Stimulated activated CD4-positive, alpha-beta T cell treated with anti-CD3 and anti-CD28 coated beads, Interleukin-4, amount 100 ng/mL, for 4 hours (primary cell): ENCODE measurements at regions not wholly inside any gene's neighbourhood (a gene's known extent, or its start where the extent isn't known, plus 50 kb on each side); places are given as distances from the start of the nearest gene placed in this dataset.

ENCODE experiments used
- DNase-seq, 2 experiments: peaks; one replicate each; pipeline ENCODE4 v3.0.0-alpha.2; 2020

- DNase-seq = no peak
Measured at GRCh38 chr2:198483051-198483450, 678.7 kb downstream of the PLCL1 start.

DNA sequence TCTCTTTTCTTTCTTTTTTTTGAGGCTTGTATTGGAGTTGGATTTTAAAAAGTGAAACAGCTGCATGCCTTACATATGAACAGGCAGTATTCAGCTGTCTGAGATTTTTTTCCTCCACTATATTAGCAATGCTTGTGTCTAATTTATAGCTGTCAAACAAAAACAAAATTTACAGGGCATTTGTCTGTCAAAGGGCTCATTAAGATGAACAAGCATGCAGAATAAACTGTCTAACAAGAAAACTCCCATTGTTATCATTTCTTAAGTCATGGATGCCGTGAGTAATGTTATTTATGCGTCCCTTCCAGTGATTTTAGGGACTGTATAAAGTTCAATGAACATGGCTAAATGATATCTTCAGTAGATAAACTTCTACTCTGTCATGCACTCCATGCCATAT, 674.7 kb downstream of the PLCL1 start:
- DNase-seq = no peak

DNA sequence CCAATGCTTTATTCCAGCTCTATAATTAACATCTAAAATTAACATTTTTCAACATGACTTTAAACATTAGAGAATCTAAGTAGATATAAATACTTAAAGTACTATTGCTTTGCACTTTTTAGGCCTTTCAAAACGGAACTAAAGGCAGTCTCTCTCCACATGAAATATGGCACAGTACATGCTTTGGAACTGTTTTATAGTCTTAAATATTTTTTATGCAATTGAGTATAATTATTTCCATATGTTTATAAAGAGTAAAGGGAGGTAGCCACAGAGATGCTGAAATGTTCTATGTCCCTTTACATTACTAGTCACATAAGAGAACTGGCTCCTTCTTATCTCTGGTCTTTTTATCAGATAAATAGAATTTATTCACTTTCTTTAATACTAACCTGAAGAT, 674.0 kb downstream of the PLCL1 start:
- DNase-seq = no peak

GRCh38 chr2:198476007-198476406, 671.6 kb downstream of the PLCL1 start:
- DNase-seq = no peak

DNA sequence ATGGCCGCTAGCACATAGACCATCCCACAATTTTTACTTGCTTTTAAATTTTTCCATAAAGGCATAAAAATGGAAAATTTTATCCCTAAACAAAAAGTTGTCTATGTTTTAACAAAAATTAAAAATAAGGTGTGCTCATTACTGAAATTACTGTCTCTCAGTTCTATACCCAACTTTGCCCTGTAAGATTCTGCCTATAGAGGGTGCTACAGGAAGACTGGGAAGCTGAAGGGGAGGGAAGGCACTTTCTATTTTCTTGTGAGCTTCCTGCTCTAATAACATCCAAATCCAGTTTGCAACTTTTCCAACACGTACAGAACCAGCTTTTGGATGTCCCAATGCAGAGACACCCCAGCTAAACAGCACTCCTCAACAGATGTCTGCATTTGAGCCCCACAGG, 666.9 kb downstream of the PLCL1 start:
- DNase-seq = no peak

DNA sequence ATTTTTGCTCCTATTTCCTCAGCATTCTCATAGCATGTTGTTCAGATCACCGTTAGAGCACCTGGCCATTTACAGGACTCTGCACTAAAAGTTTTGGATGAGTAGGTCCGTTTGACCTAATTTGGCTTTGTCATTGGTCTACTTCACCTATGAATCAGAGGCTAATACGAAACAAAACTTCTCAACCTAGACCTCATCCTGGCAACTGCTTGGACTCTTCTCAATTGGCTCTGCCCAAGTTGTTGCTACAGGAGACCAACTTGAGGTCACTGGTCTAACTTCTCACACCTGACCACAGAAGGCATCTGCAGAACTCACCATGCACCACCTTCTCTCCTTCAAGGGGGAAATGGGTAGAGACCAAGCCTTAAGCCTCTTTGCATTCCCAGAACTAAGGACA, 663.7 kb downstream of the PLCL1 start:
- no peak for DNase-seq

GRCh38 chr2:198465970-198466369, 661.6 kb downstream of the PLCL1 start:
- no peak for DNase-seq

- no peak for DNase-seq
Measured at GRCh38 chr2:198456418-198456817, 652.0 kb downstream of the PLCL1 start.

GRCh38 chr2:198453866-198454265, 649.5 kb downstream of the PLCL1 start:
- no peak for DNase-seq

DNA sequence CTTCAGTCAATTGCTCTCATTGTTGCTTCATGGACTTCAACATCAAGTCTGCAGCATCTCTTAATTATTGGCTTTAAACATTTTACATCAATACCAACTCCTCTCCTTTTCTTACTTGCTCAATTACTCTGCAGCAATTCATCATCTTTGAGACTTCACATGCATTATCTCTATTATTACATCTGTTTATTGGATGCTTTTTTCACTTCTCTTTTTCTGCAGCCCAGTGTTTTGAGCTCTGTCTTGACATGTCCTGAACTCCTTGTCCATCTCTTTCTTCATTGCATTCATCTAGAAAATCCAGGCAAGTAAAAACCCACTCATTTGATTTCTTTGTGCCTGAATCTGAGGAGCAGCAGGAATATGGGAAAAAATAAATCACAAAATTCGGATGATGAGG, 647.9 kb downstream of the PLCL1 start:
- DNase-seq = no peak

DNA sequence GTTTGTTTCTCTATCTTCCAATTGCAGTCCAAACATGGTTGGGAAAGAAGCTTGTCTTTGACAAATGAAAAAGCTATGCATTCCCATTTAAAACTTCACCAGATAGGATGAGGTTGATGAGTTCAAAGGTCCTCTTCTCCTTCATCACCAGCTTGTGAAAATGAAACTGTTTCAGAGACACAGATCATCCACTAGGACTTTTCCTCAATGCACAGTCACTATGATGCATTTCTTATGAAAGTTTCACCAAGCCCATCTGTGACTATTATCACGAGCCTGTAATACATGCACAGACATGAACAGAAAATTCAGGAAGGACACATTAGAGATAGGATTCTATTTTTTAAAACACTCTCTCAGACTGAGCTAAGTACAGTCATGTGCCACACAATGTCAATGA, 644.4 kb downstream of the PLCL1 start:
- DNase-seq = no peak

DNA sequence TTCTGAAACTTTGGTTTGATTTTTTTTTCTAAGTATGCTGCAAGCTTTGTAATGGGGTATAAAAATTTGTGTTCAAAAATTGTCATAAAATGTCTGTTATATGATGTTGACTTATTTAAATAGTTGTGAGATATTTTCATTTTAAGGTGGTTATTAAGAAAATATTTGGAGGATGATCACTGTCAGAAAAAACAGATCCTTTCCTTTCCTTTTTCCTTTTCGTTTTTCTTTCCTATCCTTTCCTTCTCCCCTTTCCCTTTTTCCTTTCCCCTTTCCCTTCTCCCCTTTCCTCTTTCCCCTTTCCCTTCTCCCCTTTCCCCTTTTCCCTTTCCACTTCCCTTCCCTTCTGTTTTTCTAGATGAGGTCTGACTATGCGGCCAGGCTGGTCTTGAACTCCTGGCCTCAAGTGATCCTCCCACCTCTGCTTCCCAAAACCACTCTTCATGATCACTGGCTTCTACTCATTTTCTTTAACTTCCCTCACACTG, 640.5 kb downstream of the PLCL1 start:
- DNase-seq = no peak

GRCh38 chr2:198441901-198442300, 637.5 kb downstream of the PLCL1 start:
- DNase-seq = no peak

GRCh38 chr2:198441246-198441645, 636.9 kb downstream of the PLCL1 start:
- no peak for DNase-seq

- no peak for DNase-seq
Measured at GRCh38 chr2:198440833-198441232, 636.4 kb downstream of the PLCL1 start.

- no peak for DNase-seq
Measured at GRCh38 chr2:198438331-198438730, 633.9 kb downstream of the PLCL1 start.

- no peak for DNase-seq
Measured at GRCh38 chr2:198424112-198424511, 619.7 kb downstream of the PLCL1 start.

GRCh38 chr2:198417836-198418235, 613.4 kb downstream of the PLCL1 start:
- DNase-seq = no peak

- no peak for DNase-seq
Measured at GRCh38 chr2:198414976-198415375, 610.6 kb downstream of the PLCL1 start.

GRCh38 chr2:198411936-198412335, 607.5 kb downstream of the PLCL1 start:
- DNase-seq = no peak

GRCh38 chr2:198408171-198408570, 603.8 kb downstream of the PLCL1 start:
- DNase-seq = no peak

DNA sequence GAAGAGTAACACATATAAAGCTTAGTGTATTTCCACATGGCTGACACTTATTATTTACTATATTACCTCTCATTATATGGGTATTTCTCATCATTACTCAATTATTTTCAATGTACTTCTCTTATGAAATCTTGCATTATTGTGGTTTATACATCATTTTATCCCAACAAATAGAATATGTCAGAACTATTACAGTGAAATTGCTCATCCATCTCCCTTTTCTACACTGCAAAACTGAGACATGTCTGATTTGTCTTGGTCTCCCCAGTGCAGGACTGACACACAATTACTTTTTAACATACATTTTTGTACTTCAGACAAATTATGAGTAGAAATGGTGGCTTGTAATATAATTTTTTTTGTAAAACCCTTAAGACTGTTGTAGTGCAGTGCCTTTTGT, 600.9 kb downstream of the PLCL1 start:
- no peak for DNase-seq

GRCh38 chr2:198401644-198402043, 597.3 kb downstream of the PLCL1 start:
- DNase-seq = no peak

- DNase-seq = no peak
Measured at GRCh38 chr2:198400999-198401398, 596.6 kb downstream of the PLCL1 start.

GRCh38 chr2:198394208-198394607, 589.8 kb downstream of the PLCL1 start:
- DNase-seq = no peak

DNA sequence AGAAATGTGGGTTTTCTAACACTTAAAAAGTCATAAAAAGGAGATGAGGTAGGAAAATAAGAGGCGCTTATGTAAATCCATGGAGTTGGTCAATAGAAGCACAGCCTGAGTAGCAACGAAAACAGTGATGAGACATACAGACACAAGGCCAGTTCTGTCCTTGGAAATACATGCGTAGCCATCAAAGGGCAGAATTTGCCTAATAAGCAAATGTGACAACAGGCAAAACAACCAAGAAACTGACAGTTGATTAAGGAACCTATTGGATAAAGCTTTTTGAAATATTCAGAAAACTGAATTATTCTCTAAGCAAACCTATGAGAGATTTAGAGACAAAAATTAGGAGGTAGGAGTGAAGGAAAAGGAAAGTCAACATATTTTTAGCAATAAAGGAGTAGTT, 586.3 kb downstream of the PLCL1 start:
- DNase-seq = no peak
